ENCODE measurements at regions not wholly inside any gene's neighbourhood (a gene's known extent, or its start where the extent isn't known, plus 50 kb on each side); places are given as distances from the start of the nearest gene placed in this dataset.
"Not testable (repeated sequence)": the region's sequence is repeated elsewhere in the genome, so short reads cannot be mapped to it uniquely, and the experiment has no call there.

DNA sequence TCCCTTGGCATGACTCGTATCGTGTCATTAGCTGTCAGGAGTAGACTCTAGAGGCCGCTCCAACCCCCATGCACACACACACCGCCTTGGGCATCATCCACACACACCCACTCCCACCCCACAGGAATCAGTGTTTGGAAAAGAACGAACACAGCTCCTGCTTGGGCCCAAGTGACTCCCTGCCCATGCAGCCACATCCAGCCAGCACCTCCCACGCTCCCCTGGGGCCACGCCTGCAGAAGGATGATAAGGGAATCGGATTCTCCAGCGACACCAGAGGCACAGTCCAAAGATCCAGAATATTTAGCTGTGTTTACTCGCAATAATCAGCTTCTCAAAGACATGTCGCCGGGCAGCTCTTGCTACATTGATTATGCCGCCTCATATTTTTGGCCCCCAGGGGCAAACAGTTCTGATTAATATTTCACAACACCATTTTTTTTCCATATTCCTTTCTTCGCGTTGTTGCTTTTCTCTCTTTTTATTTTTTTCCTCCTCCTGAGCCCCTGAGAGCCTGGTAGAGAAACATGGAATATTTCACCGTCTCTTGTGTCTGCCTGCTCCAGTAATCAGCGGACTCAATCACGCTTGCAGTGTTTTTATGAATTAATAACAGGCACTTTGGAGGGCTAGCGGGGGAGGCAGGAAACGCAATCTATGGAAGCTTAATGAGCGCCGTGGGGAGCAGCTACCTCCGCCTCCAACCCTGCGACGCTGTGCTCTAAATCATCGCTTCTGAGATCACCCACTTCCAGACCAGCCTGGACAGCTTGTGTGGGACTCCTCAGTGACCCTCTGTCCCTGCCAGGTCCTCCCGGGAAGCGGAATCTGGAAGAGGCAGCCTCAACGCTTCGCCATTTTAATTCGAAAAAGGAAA lies 221.4 kb downstream of the TLE3 start:
- TF ChIP-seq POLR2A (IDR thresholded peaks at IDR 0.05; ENCODE audit: low read depth) = no peak
- TF ChIP-seq POLR2AphosphoS5 (IDR thresholded peaks at IDR 0.05) = no peak
- no peak for TF ChIP-seq EP300 (IDR thresholded peaks at IDR 0.05)
- TF ChIP-seq, protein P1, sequence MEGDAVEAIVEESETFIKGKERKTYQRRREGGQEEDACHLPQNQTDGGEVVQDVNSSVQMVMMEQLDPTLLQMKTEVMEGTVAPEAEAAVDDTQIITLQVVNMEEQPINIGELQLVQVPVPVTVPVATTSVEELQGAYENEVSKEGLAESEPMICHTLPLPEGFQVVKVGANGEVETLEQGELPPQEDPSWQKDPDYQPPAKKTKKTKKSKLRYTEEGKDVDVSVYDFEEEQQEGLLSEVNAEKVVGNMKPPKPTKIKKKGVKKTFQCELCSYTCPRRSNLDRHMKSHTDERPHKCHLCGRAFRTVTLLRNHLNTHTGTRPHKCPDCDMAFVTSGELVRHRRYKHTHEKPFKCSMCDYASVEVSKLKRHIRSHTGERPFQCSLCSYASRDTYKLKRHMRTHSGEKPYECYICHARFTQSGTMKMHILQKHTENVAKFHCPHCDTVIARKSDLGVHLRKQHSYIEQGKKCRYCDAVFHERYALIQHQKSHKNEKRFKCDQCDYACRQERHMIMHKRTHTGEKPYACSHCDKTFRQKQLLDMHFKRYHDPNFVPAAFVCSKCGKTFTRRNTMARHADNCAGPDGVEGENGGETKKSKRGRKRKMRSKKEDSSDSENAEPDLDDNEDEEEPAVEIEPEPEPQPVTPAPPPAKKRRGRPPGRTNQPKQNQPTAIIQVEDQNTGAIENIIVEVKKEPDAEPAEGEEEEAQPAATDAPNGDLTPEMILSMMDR (IDR thresholded peaks at IDR 0.05) = no peak
- Histone ChIP-seq H3K27ac (replicated peaks in 1 of 4) (no peak overlapping the region), H3K27me3 (peaks cover 0 to 17% (median 0%) of the 10 kb centered on the region in 4 donors), H3K4me1 (no peaks in the 10 kb centered on the region), H3K36me3 (no peaks in the 10 kb centered on the region), H3K9me3 (peaks cover 0 to 28% (median 21%) of the 10 kb centered on the region in 4 donors), H3K4me3 (no peak overlapping the region)
- no peak for DNase-seq (ENCODE audit: extremely low spot score)
- 87% methylated on average over 31 of the region's 31 CpGs for WGBS
- intact Hi-C loops (cut with DNase I) = no loop called here

- intact Hi-C loops (cut with DNase I) = not testable (repeated sequence)
These were observed 217.8 kb downstream of the TLE3 start for GRCh38 chr15:69879963-69880362.

DNA sequence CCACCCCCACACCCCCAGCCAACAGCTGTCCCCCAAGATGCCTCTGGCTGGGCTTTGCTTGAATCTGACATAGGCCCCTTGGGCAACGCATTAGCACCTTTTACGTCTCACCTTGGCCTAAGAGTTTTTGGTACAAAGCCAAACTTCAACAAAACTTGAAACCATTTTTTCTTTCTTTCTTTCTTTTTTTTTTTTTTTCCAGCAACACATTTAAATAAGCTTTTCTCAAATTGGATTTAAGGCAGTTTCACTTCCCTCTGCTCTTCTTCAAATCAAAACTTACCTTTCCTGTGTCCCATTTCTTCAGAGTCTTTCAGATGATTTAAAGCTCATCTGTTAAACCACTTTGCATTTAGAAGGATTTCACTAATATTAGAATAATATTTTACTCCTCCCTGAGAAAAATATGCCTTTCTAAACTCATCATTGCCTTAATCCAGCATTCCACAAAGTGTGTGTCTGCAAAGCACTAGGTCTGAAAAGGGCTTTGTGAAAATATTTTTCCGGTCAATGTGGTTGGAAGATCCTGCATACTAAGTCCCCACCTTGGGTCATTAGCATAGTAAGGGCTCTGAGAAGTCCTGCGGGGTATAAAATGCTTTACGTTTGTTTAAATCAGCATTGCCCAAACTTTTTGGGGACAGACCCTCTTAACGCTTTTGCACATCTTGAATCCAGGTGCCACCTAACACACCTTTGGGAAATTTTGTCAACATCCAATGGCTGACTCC lies 217.0 kb downstream of the TLE3 start:
- H3K36me3 ChIP-seq = no peaks in the 10 kb centered on the region
- no peaks in the 10 kb centered on the region for H3K9me3 ChIP-seq
- 93% methylated on average over 6 of the region's 6 CpGs for WGBS
- H3K4me1 ChIP-seq = no peaks in the 10 kb centered on the region
- H3K4me3 ChIP-seq = no peak overlapping the region
- DNase-seq (ENCODE audit: extremely low spot score) = no peak
- H3K27ac ChIP-seq (replicated peaks in 1 of 4) = no peak overlapping the region
- TF ChIP-seq POLR2A (IDR thresholded peaks at IDR 0.05; ENCODE audit: low read depth) = no peak
- TF ChIP-seq, protein P1 (IDR thresholded peaks at IDR 0.05) = no peak
- no peak for TF ChIP-seq EP300 (IDR thresholded peaks at IDR 0.05)
- no peak for TF ChIP-seq POLR2AphosphoS5 (IDR thresholded peaks at IDR 0.05)
- intact Hi-C loops (cut with DNase I) = no loop called here
- peaks cover 0 to 29% (median 0%) of the 10 kb centered on the region in 4 donors for H3K27me3 ChIP-seq

More at GRCh38 chr15:69879963-69880362, 217.8 kb downstream of the TLE3 start:
- not testable (repeated sequence) for DNase-seq (ENCODE audit: extremely low spot score); H3K9me3 ChIP-seq; H3K27ac ChIP-seq (replicated peaks in 1 of 4); H3K4me3 ChIP-seq; H3K36me3 ChIP-seq; H3K4me1 ChIP-seq
- 100% methylated on average over 1 of the region's 1 CpG for WGBS
- peaks cover 0 to 21% (median 0%) of the 10 kb centered on the region in 4 donors for H3K27me3 ChIP-seq

- H3K36me3 ChIP-seq = no peaks in the 10 kb centered on the region
- no peak overlapping the region for H3K27ac ChIP-seq (replicated peaks in 1 of 4)
- no peaks in the 10 kb centered on the region for H3K4me1 ChIP-seq
- peaks cover 0 to 34% (median 0%) of the 10 kb centered on the region in 4 donors for H3K27me3 ChIP-seq
- no peak overlapping the region for H3K4me3 ChIP-seq
- WGBS = 95% methylated on average over 4 of the region's 4 CpGs
- TF ChIP-seq, protein P1 (IDR thresholded peaks at IDR 0.05) = no peak
- no peak for TF ChIP-seq POLR2A (IDR thresholded peaks at IDR 0.05; ENCODE audit: low read depth)
- no peak for TF ChIP-seq EP300 (IDR thresholded peaks at IDR 0.05)
- TF ChIP-seq POLR2AphosphoS5 (IDR thresholded peaks at IDR 0.05) = no peak
- H3K9me3 ChIP-seq = no peaks in the 10 kb centered on the region
- intact Hi-C loops (cut with DNase I) = no loop called here
- no peak for DNase-seq (ENCODE audit: extremely low spot score)
These were observed 216.4 kb downstream of the TLE3 start for GRCh38 chr15:69881302-69881670.

- no peak overlapping the region for H3K27ac ChIP-seq (replicated peaks in 1 of 4)
- intact Hi-C loops (cut with DNase I) = no loop called here
- no peaks in the 10 kb centered on the region for H3K9me3 ChIP-seq
- H3K4me3 ChIP-seq = no peak overlapping the region
- 26% methylated on average over 9 of the region's 10 CpGs for WGBS
- no peaks in the 10 kb centered on the region for H3K4me1 ChIP-seq
- peaks cover 0 to 39% (median 0%) of the 10 kb centered on the region in 4 donors for H3K27me3 ChIP-seq
- no peaks in the 10 kb centered on the region for H3K36me3 ChIP-seq
- TF ChIP-seq EP300 (IDR thresholded peaks at IDR 0.05) = no peak
- TF ChIP-seq, protein P1 (IDR thresholded peaks at IDR 0.05) = no peak
- TF ChIP-seq POLR2A (IDR thresholded peaks at IDR 0.05; ENCODE audit: low read depth) = no peak
- no peak for TF ChIP-seq POLR2AphosphoS5 (IDR thresholded peaks at IDR 0.05)
- no peak for DNase-seq (ENCODE audit: extremely low spot score)
These were observed 216.0 kb downstream of the TLE3 start for GRCh38 chr15:69881766-69882165.

Data from esophagus muscularis mucosa (tissue), 4 donors.